Right lobe of liver (tissue), 4 donors: ENCODE measurements at regions not wholly inside any gene's neighbourhood (a gene's known extent, or its start where the extent isn't known, plus 50 kb on each side); places are given as distances from the start of the nearest gene placed in this dataset.

Experiments
- CTCF ChIP-seq, 4 donors: fragments of 200-600 bp in 3 of 4; fragments of 450-650 bp in 1 of 4; IDR thresholded peaks; one replicate each; pipeline versions ENCODE4 v1.5.1 to v1.8.0; 2016 to 2022; ENCODE audit warnings: antibody characterized with exemption in 4 of 4, mild to moderate bottlenecking in 2 of 4
- POLR2A ChIP-seq: fragments of 450-650 bp; IDR thresholded peaks from one replicate; pipeline ENCODE4 v1.6.1; 2017; ENCODE audit warnings: antibody characterized with exemption, mild to moderate bottlenecking
- donor health status: DM: no; HTN: no; CAD: no.
- donor health status: DM: no; HTN: no; CAD: no.
- donor health status: DM: no; HTN: yes; CAD: no.

- TF ChIP-seq CTCF (IDR thresholded peaks at IDR 0.05) = no peak
- TF ChIP-seq POLR2A = no peak
These were observed 118.6 kb upstream of the ZNF536 start for GRCh38 chr19:30253581-30253996.
